ENCODE measurements at regions not wholly inside any gene's neighbourhood (a gene's known extent, or its start where the extent isn't known, plus 50 kb on each side); places are given as distances from the start of the nearest gene placed in this dataset.

DNA sequence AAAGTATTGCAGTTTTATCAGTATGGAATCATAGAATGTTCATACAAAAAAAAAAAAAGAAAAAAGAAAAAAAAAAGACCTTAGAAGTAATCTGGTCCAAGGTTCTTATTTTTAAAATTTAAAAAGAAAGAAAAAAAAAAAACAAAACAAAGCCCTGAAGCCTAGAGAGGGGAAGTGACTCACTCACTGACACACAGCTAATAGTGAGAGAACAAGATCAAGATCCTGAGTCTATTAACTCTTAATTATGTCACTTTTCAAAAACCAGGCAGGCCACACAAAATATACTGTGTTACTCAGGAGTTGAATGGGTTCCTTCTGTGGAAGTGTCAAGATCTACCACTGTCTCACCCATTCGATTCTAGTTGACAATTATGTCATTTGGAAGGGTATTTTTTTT lies 433.9 kb upstream of the DAB1 start:
- FAIRE-seq: no peak

GRCh38 chr1:57854436-57854835 lies 430.6 kb upstream of the DAB1 start:
- no peak for DNase-seq (ENCODE audit: insufficient read length, low spot score)
- no peak for FAIRE-seq
- TF ChIP-seq POLR2A (IDR thresholded peaks at IDR 0.05; ENCODE audit: low read depth, low read length): no peak
- TF ChIP-seq POU2F2 (IDR thresholded peaks at IDR 0.05; ENCODE audit: low read depth, low read length): no peak
- TF ChIP-seq PAX5 (IDR thresholded peaks at IDR 0.05; ENCODE audit: insufficient read depth, low read length, severe bottlenecking): no peak
- no peak for TF ChIP-seq SPI1 (IDR thresholded peaks at IDR 0.05; ENCODE audit: low read depth, low read length)
- TF ChIP-seq POLR2AphosphoS5 (IDR thresholded peaks at IDR 0.05; ENCODE audit: low read depth, low read length): no peak
- TF ChIP-seq TAF1 (IDR thresholded peaks at IDR 0.05; ENCODE audit: low read depth, low read length): no peak

More for the DNA sequence above, 433.9 kb upstream of the DAB1 start:
- DNase-seq (ENCODE audit: insufficient read length, low spot score): no peak
- no peak for TF ChIP-seq SPI1 (IDR thresholded peaks at IDR 0.05; ENCODE audit: low read depth, low read length)
- no peak for TF ChIP-seq PAX5 (IDR thresholded peaks at IDR 0.05; ENCODE audit: insufficient read depth, low read length, severe bottlenecking)
- TF ChIP-seq POLR2AphosphoS5 (IDR thresholded peaks at IDR 0.05; ENCODE audit: low read depth, low read length): no peak
- TF ChIP-seq POU2F2 (IDR thresholded peaks at IDR 0.05; ENCODE audit: low read depth, low read length): no peak
- TF ChIP-seq TAF1 (IDR thresholded peaks at IDR 0.05; ENCODE audit: low read depth, low read length): no peak
- no peak for TF ChIP-seq POLR2A (IDR thresholded peaks at IDR 0.05; ENCODE audit: low read depth, low read length)

- TF ChIP-seq POLR2AphosphoS5 (IDR thresholded peaks at IDR 0.05; ENCODE audit: low read depth, low read length) (no peak), TAF1 (IDR thresholded peaks at IDR 0.05; ENCODE audit: low read depth, low read length) (no peak), PAX5 (IDR thresholded peaks at IDR 0.05; ENCODE audit: insufficient read depth, low read length, severe bottlenecking) (no peak), POLR2A (IDR thresholded peaks at IDR 0.05; ENCODE audit: low read depth, low read length) (no peak), SPI1 (IDR thresholded peaks at IDR 0.05; ENCODE audit: low read depth, low read length) (no peak), POU2F2 (IDR thresholded peaks at IDR 0.05; ENCODE audit: low read depth, low read length) (no peak)
- no peak for FAIRE-seq
- DNase-seq (ENCODE audit: insufficient read length, low spot score): no peak
Observed at GRCh38 chr1:57850176-57850940, 426.5 kb upstream of the DAB1 start.

DNA sequence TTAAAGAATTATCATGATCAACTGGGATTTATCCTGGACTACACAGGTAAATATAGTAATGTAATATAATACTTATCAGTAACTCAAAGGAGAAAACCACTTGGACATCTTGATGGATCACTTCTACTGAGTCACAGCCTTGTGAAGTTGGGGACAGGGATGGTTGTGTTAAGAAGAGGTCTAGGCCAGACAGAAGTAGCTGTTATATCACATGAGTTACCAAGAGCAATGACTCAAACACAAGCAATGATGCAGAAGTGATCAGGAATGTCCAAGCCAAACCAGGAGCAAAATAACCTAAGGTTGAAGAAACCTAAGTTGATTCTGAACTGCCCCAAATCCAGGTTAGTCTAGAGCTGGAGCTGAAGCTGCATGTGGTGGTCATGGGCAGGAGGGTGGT lies 424.5 kb upstream of the DAB1 start:
- TF ChIP-seq SPI1 (IDR thresholded peaks at IDR 0.05; ENCODE audit: low read depth, low read length): no peak
- FAIRE-seq (no peak), DNase-seq (ENCODE audit: insufficient read length, low spot score) (no peak)

- FAIRE-seq (no peak), DNase-seq (ENCODE audit: insufficient read length, low spot score) (no peak)
- no peak for TF ChIP-seq POLR2A (IDR thresholded peaks at IDR 0.05; ENCODE audit: low read depth, low read length)
- TF ChIP-seq POLR2AphosphoS5 (IDR thresholded peaks at IDR 0.05; ENCODE audit: low read depth, low read length): no peak
- TF ChIP-seq TAF1 (IDR thresholded peaks at IDR 0.05; ENCODE audit: low read depth, low read length): no peak
- TF ChIP-seq SPI1 (IDR thresholded peaks at IDR 0.05; ENCODE audit: low read depth, low read length): no peak
- no peak for TF ChIP-seq PAX5 (IDR thresholded peaks at IDR 0.05; ENCODE audit: insufficient read depth, low read length, severe bottlenecking)
- TF ChIP-seq POU2F2 (IDR thresholded peaks at IDR 0.05; ENCODE audit: low read depth, low read length): no peak
Observed at GRCh38 chr1:57845041-57845440, 421.2 kb upstream of the DAB1 start.

DNA sequence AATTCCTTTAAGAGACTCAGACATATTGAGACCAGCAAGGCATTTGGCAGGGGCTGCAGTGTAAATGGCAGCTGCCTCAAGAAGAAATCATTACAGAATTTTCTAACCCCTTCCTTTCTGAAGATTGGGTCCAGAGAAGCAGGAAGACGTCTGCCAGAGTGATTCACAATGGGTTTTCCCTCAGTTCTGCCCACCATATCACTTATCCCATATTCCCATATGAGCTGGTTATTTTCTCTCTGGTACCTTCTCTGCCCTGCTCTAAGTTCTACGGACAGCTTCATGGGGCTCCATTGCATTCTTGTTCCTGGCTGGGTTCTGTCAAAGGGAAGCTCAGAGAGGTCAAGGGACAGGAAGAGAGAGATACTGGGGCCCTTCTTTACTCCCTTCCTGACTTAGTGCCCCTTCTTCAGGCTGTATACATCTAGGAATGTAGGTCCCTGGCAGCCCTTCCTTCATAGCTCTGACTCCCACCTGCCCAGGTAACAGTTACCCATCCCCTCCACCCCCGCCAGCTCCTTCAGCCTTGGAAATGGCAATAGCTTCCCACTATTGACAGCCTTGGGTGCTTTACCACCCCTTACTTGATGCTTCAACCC lies 420.6 kb upstream of the DAB1 start:
- DNase-seq (ENCODE audit: insufficient read length, low spot score) (no peak), FAIRE-seq (no peak)
- TF ChIP-seq SPI1 (IDR thresholded peaks at IDR 0.05; ENCODE audit: low read depth, low read length): no peak
- no peak for TF ChIP-seq TAF1 (IDR thresholded peaks at IDR 0.05; ENCODE audit: low read depth, low read length)
- no peak for TF ChIP-seq POU2F2 (IDR thresholded peaks at IDR 0.05; ENCODE audit: low read depth, low read length)
- no peak for TF ChIP-seq POLR2A (IDR thresholded peaks at IDR 0.05; ENCODE audit: low read depth, low read length)
- no peak for TF ChIP-seq PAX5 (IDR thresholded peaks at IDR 0.05; ENCODE audit: insufficient read depth, low read length, severe bottlenecking)
- no peak for TF ChIP-seq POLR2AphosphoS5 (IDR thresholded peaks at IDR 0.05; ENCODE audit: low read depth, low read length)

- DNase-seq (ENCODE audit: insufficient read length, low spot score): no peak
- no peak for FAIRE-seq
Observed at GRCh38 chr1:57843760-57844159, 419.9 kb upstream of the DAB1 start.

DNA sequence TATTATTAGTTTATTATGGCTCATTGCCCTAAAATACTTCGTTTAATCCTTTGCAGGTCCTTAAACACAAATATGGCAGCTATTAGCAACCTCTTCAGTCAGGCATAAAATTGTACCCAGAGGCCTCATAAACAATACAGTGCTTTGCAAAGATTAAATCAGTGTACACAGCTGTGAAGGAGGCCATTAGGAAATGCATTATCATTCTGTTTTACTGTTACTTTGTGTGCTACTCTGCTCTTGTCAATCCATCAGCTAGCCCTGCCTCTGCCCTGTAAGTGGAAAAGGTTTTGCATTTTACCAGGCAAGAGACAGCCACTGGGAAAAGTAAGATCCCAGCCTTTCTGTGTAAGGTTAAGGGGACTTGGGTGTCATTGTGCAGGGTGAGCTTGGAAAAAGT lies 415.7 kb upstream of the DAB1 start:
- no peak for TF ChIP-seq SPI1 (IDR thresholded peaks at IDR 0.05; ENCODE audit: low read depth, low read length)
- no peak for TF ChIP-seq POU2F2 (IDR thresholded peaks at IDR 0.05; ENCODE audit: low read depth, low read length)
- TF ChIP-seq TAF1 (IDR thresholded peaks at IDR 0.05; ENCODE audit: low read depth, low read length): no peak
- no peak for TF ChIP-seq PAX5 (IDR thresholded peaks at IDR 0.05; ENCODE audit: insufficient read depth, low read length, severe bottlenecking)
- no peak for TF ChIP-seq POLR2AphosphoS5 (IDR thresholded peaks at IDR 0.05; ENCODE audit: low read depth, low read length)
- no peak for TF ChIP-seq POLR2A (IDR thresholded peaks at IDR 0.05; ENCODE audit: low read depth, low read length)
- DNase-seq (ENCODE audit: insufficient read length, low spot score) (no peak), FAIRE-seq (no peak)

More at GRCh38 chr1:57843760-57844159, 419.9 kb upstream of the DAB1 start:
- TF ChIP-seq POLR2A (IDR thresholded peaks at IDR 0.05; ENCODE audit: low read depth, low read length): no peak

DNA sequence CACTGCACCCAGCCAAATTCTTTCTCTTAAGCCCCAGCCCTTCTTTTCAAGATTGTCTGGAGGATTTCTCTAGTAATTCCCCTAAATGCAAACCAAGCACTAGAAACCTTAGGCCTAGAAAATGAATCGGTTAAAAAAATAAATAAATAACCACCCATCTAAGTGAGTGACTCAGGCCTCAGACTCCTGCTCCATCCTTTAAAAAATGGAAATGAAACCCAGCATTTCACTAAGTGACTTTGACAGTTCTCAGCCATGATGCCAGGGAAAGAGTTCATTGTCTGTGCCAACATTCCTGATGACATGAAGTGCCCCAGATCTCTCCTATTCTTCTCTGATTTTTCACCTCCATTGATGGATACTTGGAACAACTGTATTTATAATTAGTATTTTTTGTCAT lies 415.2 kb upstream of the DAB1 start:
- DNase-seq (ENCODE audit: insufficient read length, low spot score) (no peak), FAIRE-seq (no peak)
- TF ChIP-seq POLR2AphosphoS5 (IDR thresholded peaks at IDR 0.05; ENCODE audit: low read depth, low read length) (no peak), SPI1 (IDR thresholded peaks at IDR 0.05; ENCODE audit: low read depth, low read length) (no peak), TAF1 (IDR thresholded peaks at IDR 0.05; ENCODE audit: low read depth, low read length) (no peak), POLR2A (IDR thresholded peaks at IDR 0.05; ENCODE audit: low read depth, low read length) (no peak), PAX5 (IDR thresholded peaks at IDR 0.05; ENCODE audit: insufficient read depth, low read length, severe bottlenecking) (no peak), POU2F2 (IDR thresholded peaks at IDR 0.05; ENCODE audit: low read depth, low read length) (no peak)

DNA sequence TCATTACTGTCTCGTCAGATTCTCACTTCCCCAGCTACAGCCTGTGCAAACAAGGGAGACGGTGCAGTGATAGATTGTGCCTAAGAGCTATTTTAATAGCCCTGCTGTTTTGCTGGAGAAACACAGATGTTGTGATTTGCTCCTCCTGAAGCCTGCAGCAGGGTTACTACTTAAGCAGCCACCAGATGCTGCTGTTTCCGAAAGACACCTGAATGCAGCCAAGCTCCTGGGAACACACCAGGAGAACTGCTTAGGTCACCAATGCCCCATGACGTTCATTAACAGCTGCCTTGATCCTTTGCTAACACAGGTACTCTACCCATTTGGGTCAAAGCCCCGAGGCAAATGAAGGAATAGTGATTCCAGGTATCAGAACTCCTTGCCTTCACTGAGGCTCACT lies 411.8 kb upstream of the DAB1 start:
- FAIRE-seq: no peak
- TF ChIP-seq POLR2A (IDR thresholded peaks at IDR 0.05; ENCODE audit: low read depth, low read length): no peak
- TF ChIP-seq PAX5 (IDR thresholded peaks at IDR 0.05; ENCODE audit: insufficient read depth, low read length, severe bottlenecking): no peak
- TF ChIP-seq POU2F2 (IDR thresholded peaks at IDR 0.05; ENCODE audit: low read depth, low read length): no peak
- no peak for TF ChIP-seq SPI1 (IDR thresholded peaks at IDR 0.05; ENCODE audit: low read depth, low read length)
- no peak for TF ChIP-seq POLR2AphosphoS5 (IDR thresholded peaks at IDR 0.05; ENCODE audit: low read depth, low read length)
- no peak for TF ChIP-seq TAF1 (IDR thresholded peaks at IDR 0.05; ENCODE audit: low read depth, low read length)
- no peak for DNase-seq (ENCODE audit: insufficient read length, low spot score)
